HG03175 (cell line): ENCODE measurements at regions not wholly inside any gene's neighbourhood (a gene's known extent, or its start where the extent isn't known, plus 50 kb on each side); places are given as distances from the start of the nearest gene placed in this dataset.
"Not testable (repeated sequence)": the region's sequence is repeated elsewhere in the genome, so short reads cannot be mapped to it uniquely, and the experiment has no call there.

Experiments
- ATAC-seq: cut with Tn5 transposase; IDR thresholded peaks from one replicate; pipeline ENCODE4 v1.9.1; 2021; ENCODE audit warnings: mild to moderate bottlenecking, moderate library complexity; ENCODE audit not compliant: unreplicated experiment

DNA sequence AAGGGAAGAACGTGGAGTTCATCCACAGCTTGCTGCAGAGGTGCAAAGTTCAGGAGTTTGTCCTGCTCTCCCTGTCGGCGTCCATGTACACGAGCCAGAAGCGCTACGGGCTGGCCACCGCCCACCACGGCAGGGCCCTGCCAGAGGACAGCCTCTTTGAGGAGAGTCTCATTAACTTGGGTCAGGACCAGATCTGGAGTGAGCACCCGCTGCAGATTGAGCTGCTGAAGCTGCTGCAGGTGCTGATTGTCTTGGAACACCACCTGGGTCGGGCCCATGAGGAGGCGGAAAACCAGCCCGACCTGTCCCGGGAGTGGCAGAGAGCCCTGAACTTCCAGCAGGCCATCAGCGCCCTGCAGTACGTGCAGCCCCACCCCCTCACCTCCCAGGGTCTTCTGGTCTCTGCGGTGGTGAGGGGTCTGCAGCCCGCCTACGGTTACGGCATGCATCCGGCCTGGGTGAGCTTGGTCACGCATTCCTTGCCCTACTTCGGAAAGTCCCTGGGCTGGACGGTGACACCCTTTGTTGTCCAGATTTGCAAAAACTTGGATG is 73.8 kb upstream of the MORC3 start:
- ATAC-seq, result no peak

DNA sequence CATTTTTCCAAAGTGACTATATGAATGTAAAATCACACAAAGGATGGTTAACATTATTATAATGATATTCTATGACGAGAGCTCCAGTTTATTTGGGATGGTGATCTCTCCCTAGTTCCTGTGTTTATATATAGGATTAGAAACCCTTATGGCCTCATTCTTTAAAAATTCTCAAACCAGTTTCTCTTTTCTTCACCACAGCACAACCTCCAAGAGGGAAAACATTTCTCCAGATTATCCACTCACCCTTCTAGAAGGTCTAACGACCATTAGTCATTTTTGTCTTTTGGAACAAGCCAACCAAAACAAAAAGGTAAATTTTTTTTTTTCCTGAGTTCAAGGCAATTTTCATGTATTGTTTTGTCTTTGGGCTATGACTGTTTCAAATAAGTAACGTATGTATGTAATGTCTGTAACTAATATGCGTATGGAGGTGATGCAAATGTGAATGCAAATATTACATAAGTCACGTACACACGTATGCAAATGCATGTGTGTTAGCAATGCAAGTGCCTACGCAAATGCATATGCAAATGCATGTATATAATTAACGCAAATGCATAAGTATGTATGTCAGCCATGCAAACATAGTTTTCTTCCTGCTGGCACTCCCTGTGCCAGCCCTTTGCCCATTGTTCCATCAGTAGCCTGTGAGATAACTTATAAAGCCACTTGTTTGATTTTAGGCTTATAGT is 72.5 kb upstream of the MORC3 start:
- ATAC-seq, result no peak

DNA sequence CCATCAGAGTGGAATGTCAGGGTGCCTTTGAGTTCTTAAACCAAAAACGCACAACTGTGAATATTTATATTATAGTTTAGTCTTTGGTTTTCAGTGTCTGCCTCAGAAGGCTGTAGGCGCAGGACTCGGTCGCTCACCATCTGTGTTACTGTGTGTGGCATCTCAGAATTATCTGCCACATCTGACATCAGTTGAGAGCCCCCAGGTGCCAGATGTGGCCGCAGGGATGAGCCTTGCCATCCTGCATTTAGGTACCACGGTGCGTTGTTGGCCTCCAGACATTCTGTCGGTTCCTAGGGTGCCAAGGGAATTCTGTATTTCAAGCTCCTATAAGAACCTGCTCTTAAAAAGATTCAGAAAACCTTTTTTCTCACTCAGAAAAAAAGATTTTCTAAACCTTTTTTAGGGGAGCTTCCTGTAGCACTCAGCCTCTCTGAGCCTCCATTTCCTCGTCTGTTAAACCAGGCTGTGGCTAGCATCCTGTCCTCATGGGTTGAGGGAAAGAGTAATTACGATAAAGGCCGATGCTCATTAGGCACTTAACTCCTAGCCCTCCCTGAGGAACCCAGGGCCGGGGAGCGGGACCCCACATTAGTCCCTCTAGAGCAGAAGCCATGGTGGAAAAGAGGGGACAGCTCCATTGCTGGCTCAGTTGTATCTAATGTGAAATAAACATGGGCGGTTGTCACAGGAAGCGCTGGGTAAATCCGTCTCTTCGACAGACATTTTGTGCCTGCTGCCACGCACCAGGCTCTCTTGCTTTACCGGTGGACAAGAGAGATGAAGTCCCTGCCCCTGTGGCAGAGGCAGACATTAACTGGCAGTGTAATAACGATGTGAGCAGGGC is 70.2 kb upstream of the MORC3 start:
- no peak for ATAC-seq

DNA sequence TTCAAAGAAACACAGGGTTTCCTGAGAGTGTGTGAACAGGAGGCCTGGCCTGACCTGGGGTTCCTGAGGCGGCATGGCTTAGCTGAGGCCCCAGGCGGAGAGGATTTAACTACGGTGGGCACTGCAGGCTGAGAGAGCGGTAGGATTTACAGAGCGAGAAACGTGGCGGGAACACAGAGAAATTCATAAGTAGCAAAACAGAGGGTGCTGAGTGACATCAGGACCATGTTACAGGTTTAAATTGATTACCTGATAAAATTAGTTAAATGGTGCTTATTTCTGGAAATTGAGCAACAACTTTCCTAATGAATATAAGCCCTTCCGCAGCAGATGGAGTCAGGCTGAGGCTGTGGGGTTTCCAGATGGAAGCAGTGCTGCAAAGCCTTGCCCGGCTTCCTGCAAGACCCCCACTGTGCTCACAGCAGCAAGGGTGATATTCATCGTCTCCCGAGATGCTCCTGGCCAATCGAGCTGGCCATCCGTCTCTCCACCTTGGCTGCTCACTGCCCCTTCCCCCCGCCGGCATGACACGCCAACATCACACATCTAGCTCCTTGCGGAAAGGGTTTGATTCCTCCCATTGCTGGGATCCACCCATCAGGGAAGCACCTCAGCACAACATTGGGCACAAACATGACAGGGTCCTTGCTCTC is 69.4 kb upstream of the MORC3 start:
- no peak for ATAC-seq

DNA sequence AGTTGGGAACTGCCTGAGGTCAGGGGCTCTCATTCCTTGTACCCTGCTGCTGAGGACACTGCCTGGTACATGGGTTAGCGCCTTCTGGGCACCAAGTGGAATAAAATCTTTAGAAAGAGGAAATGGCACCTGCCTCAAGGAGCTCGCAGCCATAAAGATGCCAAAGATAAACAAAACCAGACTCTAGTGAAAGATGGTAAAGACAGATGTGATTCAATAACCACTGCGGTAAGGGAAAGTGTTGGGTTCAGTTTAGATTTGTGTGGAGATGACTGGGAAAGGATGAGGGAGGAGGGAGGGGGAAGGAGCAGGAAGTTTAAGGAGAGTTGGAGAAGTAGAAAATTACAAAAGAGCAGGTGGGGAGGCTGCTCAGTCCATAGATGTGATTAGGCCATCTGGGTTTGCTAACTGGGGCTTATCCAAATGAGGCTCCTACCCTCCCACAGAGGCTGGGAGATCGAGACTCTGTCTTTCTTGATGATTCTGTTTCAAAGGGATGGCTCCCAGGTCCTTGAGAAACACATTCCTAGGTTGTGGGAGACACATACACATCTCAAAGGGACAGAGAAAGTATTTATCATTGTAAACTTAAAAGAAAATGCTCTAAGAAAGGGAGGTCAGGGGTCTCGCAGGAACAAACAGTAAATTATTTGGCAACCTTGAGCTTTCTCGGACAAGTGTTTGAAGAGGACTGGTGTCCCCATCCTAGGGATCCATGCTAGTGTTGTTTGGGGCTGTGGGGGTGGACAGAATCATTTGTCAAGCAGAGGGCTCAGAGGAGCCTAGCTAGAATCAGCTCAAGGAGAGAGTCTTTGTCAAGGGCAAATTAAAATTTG is 65.7 kb upstream of the MORC3 start:
- no peak for ATAC-seq

DNA sequence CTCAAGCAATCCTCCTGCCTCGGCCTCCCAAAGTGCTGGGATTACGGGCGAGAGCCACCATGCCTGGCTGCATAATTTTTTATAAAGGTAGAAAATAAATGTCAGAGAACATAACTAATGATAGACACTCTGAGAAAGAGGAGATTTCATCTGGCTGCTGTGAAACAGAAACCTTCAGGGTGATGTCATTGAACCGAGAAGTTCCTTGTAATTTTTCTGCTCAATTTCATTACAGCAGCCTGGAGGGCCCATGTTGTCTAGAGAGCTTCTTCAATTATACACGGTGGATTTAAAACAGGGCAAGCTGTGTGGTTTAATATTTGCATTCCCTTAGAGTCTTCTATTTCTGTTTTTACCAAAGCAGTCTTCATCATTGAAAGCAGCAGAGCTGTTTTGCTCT is 64.3 kb upstream of the MORC3 start:
- no peak for ATAC-seq

DNA sequence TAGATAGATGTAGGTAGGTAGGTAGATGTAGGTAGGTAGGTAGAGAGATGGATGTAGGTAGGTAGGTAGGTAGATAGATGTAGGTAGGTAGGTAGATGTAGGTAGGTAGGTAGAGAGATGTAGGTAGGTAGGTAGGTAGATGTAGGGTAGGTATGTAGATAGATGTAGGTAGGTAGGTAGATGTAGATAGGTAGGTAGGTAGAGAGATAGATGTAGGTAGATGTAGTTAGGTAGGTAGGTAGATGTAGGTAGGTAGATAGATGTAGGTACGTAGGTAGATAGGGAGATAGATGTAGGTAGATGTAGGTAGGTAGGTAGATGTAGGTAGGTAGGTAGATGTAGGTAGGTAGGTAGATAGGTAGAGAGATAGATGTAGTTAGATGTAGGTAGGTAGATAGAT is 62.3 kb upstream of the MORC3 start:
- no peak for ATAC-seq

DNA sequence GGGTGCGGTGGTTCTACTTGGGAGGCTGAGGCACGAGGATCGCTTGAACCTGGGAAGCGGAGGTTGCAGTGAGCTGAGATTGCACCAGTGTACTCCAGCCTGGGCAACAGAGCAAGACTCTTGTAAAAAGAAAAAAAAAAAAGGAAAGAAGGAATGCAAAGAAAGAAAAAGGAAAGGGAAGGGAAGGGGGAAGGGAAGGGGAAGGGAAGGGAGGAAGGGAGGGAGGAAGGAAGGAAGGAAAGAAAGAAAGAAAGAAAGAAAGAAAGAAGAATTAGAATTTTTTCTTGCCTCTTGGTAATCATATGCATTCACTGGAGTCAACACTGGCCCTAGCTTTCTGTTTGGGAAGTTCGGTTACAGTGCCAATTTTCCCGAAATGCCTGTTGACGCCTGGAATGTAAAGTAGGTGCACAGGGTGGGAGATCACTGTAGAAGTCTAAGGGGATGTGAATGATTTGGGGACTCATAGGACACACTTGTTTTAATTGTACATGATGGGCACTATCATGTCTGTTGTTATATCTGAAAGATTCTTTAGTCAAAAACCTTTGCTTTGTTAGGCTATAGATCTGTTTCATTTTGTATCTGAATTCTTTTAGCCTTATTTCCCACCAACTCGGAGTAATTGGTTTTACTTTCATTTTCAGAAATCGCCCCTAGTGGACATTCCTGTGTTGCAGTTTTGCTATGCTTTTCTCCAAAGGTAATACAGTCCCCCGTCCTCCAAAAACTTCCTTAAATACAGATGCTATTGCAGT is 59.8 kb upstream of the MORC3 start:
- ATAC-seq, result peak; percentile 59

DNA sequence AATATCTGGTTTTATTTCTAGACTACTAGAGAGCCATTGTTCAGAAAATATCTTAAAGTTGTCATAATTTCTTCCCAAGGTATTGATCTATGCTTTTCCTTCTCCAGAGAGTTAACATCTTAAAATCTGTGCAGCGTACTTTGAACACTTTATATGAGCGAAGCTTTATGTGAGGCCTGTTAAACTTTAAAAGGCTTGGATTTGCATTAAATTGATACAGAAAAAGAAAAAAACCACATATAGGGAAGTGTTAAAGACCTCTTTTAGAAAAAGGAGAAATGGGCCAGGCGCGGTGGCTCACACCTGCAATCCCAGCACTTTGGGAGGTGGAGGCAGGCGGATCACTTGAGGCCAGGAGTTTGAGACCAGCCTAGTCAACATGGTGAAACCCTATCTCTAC is 59.2 kb upstream of the MORC3 start:
- ATAC-seq, result no peak

DNA sequence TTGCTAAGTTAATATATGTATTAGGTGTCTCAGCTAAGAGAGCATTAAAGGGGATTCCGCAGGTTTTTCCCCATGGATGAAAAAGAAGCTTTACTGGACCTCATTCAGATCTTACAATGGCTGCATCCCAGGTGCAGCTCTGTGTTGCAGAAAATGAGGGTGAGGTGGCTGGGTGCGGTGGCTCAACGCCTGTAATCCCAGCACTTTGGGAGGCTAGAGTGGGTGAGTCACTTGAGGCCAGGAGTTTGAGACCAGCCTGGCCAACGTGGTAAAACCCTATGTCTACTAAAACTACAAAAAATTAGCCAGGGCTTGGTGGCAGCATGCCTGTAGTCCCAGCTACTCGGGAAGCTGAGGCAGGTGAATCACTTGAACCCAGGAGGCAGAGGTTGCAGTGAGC is 58.5 kb upstream of the MORC3 start:
- ATAC-seq, result no peak

DNA sequence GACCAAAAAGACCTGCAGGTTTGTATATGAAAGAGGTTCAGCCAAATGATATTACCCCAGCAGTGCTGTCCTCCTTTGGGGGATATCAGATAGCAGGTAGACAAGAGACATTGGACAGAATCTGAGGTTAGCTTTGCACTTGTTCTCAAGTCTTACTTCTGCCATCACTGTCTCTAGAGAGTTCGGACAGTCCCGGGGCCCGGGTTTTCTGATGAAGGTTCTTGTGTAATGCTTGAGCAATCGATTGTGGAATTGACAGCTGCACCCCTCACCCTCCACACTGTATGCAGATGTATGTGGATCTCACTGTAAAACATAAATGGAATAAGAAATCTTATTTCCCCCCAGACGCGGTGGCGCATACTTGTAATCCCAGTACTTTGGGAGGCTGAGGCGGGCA is 56.2 kb upstream of the MORC3 start:
- no peak for ATAC-seq

DNA sequence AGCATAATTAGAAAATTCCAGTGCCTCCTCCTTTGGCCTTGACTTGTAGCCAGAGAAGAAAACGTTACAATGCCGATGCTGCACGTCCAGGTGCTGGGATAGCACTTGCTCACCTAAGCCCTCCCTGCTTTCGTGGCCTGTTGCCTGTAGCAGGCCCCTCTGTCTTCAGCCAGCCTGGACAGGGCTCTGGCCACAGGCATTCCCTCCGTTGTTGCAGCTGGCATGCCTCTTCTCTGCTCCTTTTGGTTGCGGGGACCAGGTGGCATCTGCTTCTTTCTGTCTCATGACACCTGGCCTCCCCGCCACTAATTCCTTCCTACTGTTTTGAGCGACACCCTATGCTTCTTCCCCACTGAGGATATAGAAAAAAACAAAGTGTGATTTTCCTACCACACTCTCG is 54.6 kb upstream of the MORC3 start:
- ATAC-seq, result no peak

DNA sequence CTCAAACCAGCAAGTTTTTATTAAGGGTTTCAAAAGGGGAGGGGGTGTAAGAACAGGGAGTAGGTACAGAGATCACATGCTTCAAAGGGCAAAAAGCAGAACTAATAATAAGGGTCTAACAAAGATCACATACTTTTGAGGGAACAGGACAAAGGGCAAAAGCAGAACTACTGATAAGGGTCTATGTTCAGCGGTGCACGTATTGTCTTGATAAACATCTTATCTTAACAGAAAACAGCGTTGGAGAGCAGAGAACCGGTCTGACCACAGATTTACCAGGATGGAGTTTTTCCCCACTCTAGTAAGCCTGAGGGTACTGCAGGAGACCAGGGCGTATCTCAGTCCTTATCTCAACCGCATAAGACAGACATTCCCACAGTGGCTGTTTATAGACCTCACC is 52.2 kb upstream of the MORC3 start:
- not testable (repeated sequence) for ATAC-seq

DNA sequence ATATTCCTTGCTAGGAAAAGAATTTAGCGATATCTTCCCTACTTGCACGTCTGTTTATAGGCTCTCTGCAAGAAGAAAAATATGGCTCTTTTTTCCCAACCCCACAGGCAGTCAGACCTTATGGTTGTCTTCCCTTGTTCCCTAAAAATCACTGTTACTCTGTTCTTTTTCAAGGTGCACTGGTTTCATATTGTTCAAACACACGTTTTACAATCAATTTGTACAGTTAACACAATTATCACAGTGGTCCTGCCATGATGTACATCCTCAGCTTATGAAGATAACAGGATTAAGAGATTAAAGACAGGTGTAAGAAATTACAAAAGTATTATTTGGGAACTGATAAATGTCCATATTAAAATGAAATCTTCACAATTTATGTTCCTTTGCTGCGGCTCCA is 51.7 kb upstream of the MORC3 start:
- not testable (repeated sequence) for ATAC-seq
